IPS DF 6.9 (cell line): ENCODE measurements at regions not wholly inside any gene's neighbourhood (a gene's known extent, or its start where the extent isn't known, plus 50 kb on each side); places are given as distances from the start of the nearest gene placed in this dataset.

Experiments
- DNase-seq: peaks from one replicate; pipeline ENCODE4 v3.0.0-alpha.2; 2013; ENCODE audit warnings: low read depth, low spot score
- H3K27ac ChIP-seq: one replicate; pipeline ENCODE4 v1.5.1; 2013; ENCODE audit warnings: low read length, control low read depth
- H3K27me3 ChIP-seq: 2 replicates; pipeline ENCODE4 v1.6.1; 2013; ENCODE audit warnings: mild to moderate bottlenecking, low read length; ENCODE audit not compliant: control insufficient read depth, insufficient read depth
- H3K36me3 ChIP-seq: 2 replicates; pipeline ENCODE4 v1.6.1; 2013; ENCODE audit warnings: low read length; ENCODE audit not compliant: control insufficient read depth, insufficient read depth
- H3K4me1 ChIP-seq: 2 replicates; pipeline ENCODE4 v1.6.1; 2013; ENCODE audit warnings: low read length; ENCODE audit not compliant: control insufficient read depth, insufficient read depth
- H3K4me3 ChIP-seq: 2 replicates; pipeline ENCODE4 v1.5.1; 2013; ENCODE audit warnings: mild to moderate bottlenecking, low read length
- H3K9me3 ChIP-seq: 2 replicates; pipeline ENCODE4 v1.6.1; 2013; ENCODE audit warnings: low read length, inconsistent platforms; ENCODE audit not compliant: control insufficient read depth, insufficient read depth
- WGBS: extraction: QIAGEN DNeasy Blood & Tissue Kit; methylation state at CpG from one replicate; pipeline ENCODE4 v1.1.7; 2013; ENCODE audit warnings: mixed read lengths, missing lambda C conversion rate; ENCODE audit not compliant: insufficient read length, insufficient coverage; 5-methylcytosine and 5-hydroxymethylcytosine counted together

- WGBS = no CpG with 5 or more reads among the region's 17 CpGs
- Histone ChIP-seq H3K4me1 (peaks cover 2% of the 10 kb centered on the region; the same call in 1 of the 2 replicates), H3K27ac (no peak overlapping the region), H3K36me3 (no peaks in the 10 kb centered on the region), H3K9me3 (no peaks in the 10 kb centered on the region), H3K27me3 (no peaks in the 10 kb centered on the region), H3K4me3 (no peak overlapping the region)
- no peak for DNase-seq
These were observed 168.4 kb upstream of the ARRDC4 start for GRCh38 chr15:97791824-97792792.

- DNase-seq = no peak
- H3K4me3 ChIP-seq = no peak overlapping the region
- no peaks in the 10 kb centered on the region for H3K36me3 ChIP-seq
- H3K27me3 ChIP-seq = no peaks in the 10 kb centered on the region
- H3K27ac ChIP-seq = no peak overlapping the region
- H3K4me1 ChIP-seq = no peaks in the 10 kb centered on the region
- no peaks in the 10 kb centered on the region for H3K9me3 ChIP-seq
- no CpG with 5 or more reads among the region's 3 CpGs for WGBS
These were observed 155.6 kb upstream of the ARRDC4 start for GRCh38 chr15:97804950-97805349.

GRCh38 chr15:97806766-97807165 lies 153.7 kb upstream of the ARRDC4 start:
- Histone ChIP-seq H3K4me3 (no peak overlapping the region), H3K9me3 (no peaks in the 10 kb centered on the region), H3K36me3 (no peaks in the 10 kb centered on the region), H3K27me3 (no peaks in the 10 kb centered on the region), H3K4me1 (no peaks in the 10 kb centered on the region; the same call in 1 of the 2 replicates), H3K27ac (no peak overlapping the region)
- no CpG with 5 or more reads among the region's 6 CpGs for WGBS
- no peak for DNase-seq

GRCh38 chr15:97815835-97816234 lies 144.7 kb upstream of the ARRDC4 start:
- H3K9me3 ChIP-seq = no peaks in the 10 kb centered on the region
- H3K27ac ChIP-seq = no peak overlapping the region
- H3K4me1 ChIP-seq = no peaks in the 10 kb centered on the region
- no CpG with 5 or more reads among the region's 2 CpGs for WGBS
- no peak for DNase-seq
- no peak overlapping the region for H3K4me3 ChIP-seq
- no peaks in the 10 kb centered on the region for H3K27me3 ChIP-seq
- H3K36me3 ChIP-seq = no peaks in the 10 kb centered on the region

- no peaks in the 10 kb centered on the region for H3K4me1 ChIP-seq
- WGBS = no CpG with 5 or more reads among the region's 9 CpGs
- no peaks in the 10 kb centered on the region for H3K36me3 ChIP-seq
- no peaks in the 10 kb centered on the region for H3K27me3 ChIP-seq
- H3K4me3 ChIP-seq = no peak overlapping the region
- no peak for DNase-seq
- no peak overlapping the region for H3K27ac ChIP-seq
- no peaks in the 10 kb centered on the region for H3K9me3 ChIP-seq
These were observed 143.1 kb upstream of the ARRDC4 start for GRCh38 chr15:97817276-97817890.

- no peak for DNase-seq
- Histone ChIP-seq H3K4me1 (no peaks in the 10 kb centered on the region), H3K27ac (no peak overlapping the region), H3K9me3 (no peaks in the 10 kb centered on the region), H3K4me3 (no peak overlapping the region), H3K27me3 (no peaks in the 10 kb centered on the region), H3K36me3 (no peaks in the 10 kb centered on the region)
- no CpG with 5 or more reads among the region's 4 CpGs for WGBS
These were observed 124.5 kb upstream of the ARRDC4 start for GRCh38 chr15:97836003-97836402.

- WGBS = no CpG with 5 or more reads among the region's 5 CpGs
- no peak overlapping the region for H3K27ac ChIP-seq
- H3K4me1 ChIP-seq = no peaks in the 10 kb centered on the region
- no peaks in the 10 kb centered on the region for H3K36me3 ChIP-seq
- DNase-seq = no peak
- H3K4me3 ChIP-seq = no peak overlapping the region
- no peaks in the 10 kb centered on the region for H3K9me3 ChIP-seq
- H3K27me3 ChIP-seq = no peaks in the 10 kb centered on the region
These were observed 122.6 kb upstream of the ARRDC4 start for GRCh38 chr15:97837896-97838295.

GRCh38 chr15:97838606-97839210 lies 121.8 kb upstream of the ARRDC4 start:
- H3K4me3 ChIP-seq = no peak overlapping the region
- no peaks in the 10 kb centered on the region for H3K9me3 ChIP-seq
- no CpG with 5 or more reads among the region's 16 CpGs for WGBS
- DNase-seq = no peak
- H3K27ac ChIP-seq = no peak overlapping the region
- no peaks in the 10 kb centered on the region for H3K4me1 ChIP-seq
- no peaks in the 10 kb centered on the region for H3K36me3 ChIP-seq
- no peaks in the 10 kb centered on the region for H3K27me3 ChIP-seq

- DNase-seq = no peak
- Histone ChIP-seq H3K27me3 (no peaks in the 10 kb centered on the region), H3K36me3 (no peaks in the 10 kb centered on the region), H3K9me3 (no peaks in the 10 kb centered on the region), H3K4me1 (no peaks in the 10 kb centered on the region), H3K27ac (no peak overlapping the region), H3K4me3 (no peak overlapping the region)
- no CpG with 5 or more reads among the region's 2 CpGs for WGBS
These were observed 120.0 kb upstream of the ARRDC4 start for GRCh38 chr15:97840501-97840900.

GRCh38 chr15:97841558-97841957 lies 118.9 kb upstream of the ARRDC4 start:
- Histone ChIP-seq H3K27me3 (no peaks in the 10 kb centered on the region), H3K4me1 (no peaks in the 10 kb centered on the region), H3K4me3 (no peak overlapping the region), H3K27ac (no peak overlapping the region), H3K9me3 (no peaks in the 10 kb centered on the region), H3K36me3 (no peaks in the 10 kb centered on the region)
- DNase-seq = no peak
- no CpG with 5 or more reads among the region's 3 CpGs for WGBS
